Tibial nerve (tissue), 4 donors: ENCODE measurements at regions not wholly inside any gene's neighbourhood (a gene's known extent, or its start where the extent isn't known, plus 50 kb on each side); places are given as distances from the start of the nearest gene placed in this dataset.

ENCODE experiments used
- DNase-seq, 2 donors: peaks; one replicate each; pipeline ENCODE4 v3.0.0-alpha.2; 2019; ENCODE audit warnings: low spot score in 2 of 2
- H3K27ac ChIP-seq, 4 donors: fragments of 200-600 bp; sonication (generic) in 3 of 4; one replicate each; pipeline ENCODE4 v1.5.1; 2017 to 2019; ENCODE audit warnings: mild to moderate bottlenecking in 1 of 4
- H3K27me3 ChIP-seq, 2 donors: fragments of 200-600 bp; sonication (generic) in 1 of 2; one replicate each; pipeline versions ENCODE4 v1.5.1 to v1.6.0; 2017 to 2019
- H3K36me3 ChIP-seq, 3 donors: fragments of 200-600 bp; sonication (generic); one replicate each; pipeline ENCODE4 v1.5.1; 2018 to 2019
- H3K4me1 ChIP-seq, 4 donors: fragments of 200-600 bp; sonication (generic) in 3 of 4; one replicate each; pipeline ENCODE4 v1.5.1; 2017 to 2019
- H3K4me3 ChIP-seq, 4 donors: fragments of 200-600 bp; sonication (generic) in 3 of 4; one replicate each; pipeline ENCODE4 v1.5.1; 2017 to 2019; ENCODE audit warnings: mild to moderate bottlenecking in 1 of 4, moderate library complexity in 1 of 4
- H3K9me3 ChIP-seq, 4 donors: fragments of 200-600 bp; sonication (generic) in 3 of 4; one replicate each; pipeline ENCODE4 v1.5.1; 2017 to 2019
- EP300 ChIP-seq, 2 donors: sonication (generic); formaldehyde crosslinking; IDR thresholded peaks; one replicate each; pipeline ENCODE4 v1.6.1; 2017; ENCODE audit warnings: antibody characterized with exemption in 2 of 2, mild to moderate bottlenecking in 1 of 2
- POLR2A ChIP-seq, 2 donors: fragments of 450-650 bp; IDR thresholded peaks; one replicate each; pipeline ENCODE4 v1.6.1; 2017; ENCODE audit warnings: antibody characterized with exemption in 2 of 2, mild to moderate bottlenecking in 2 of 2, moderate library complexity in 2 of 2
- whole genome bisulfite sequencing, 2 donors: methylation state at CpG; one replicate each; pipeline ENCODE4 v1.1.5; 2018; 5-methylcytosine and 5-hydroxymethylcytosine counted together
- TF ChIP-seq, protein P1 (sequence below), 5 experiments: fragments of 200-600 bp in 3 of 5; fragments of 450-650 bp in 2 of 5; sonication (generic) in 3 of 5; IDR thresholded peaks; one replicate each; pipeline ENCODE4 v1.5.1; 2016 to 2019; ENCODE audit warnings: antibody characterized with exemption in 5 of 5, mild to moderate bottlenecking in 3 of 5, moderate library complexity in 2 of 5

DNA sequence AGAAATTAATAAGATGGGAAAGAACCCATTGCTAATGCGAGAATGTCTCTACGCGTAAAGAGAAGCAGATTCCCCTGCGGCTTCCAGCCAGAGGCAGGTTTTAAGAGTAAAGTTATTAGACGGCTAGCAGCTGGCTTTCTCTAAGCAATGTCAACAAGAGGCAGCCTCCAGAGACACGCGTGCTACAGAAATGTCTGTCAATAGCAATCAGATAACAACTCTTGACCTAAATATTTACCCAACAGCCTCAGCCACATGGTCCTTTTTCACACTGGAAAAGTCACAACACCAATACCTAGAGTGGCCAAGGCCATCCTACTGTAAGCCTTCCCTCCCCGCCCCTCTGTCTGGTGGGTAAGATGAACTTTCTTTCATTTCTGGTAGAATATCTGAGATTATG is 146.0 kb upstream of the SFSWAP start:
- DNase-seq, result no peak
- Histone ChIP-seq H3K27ac (no peak overlapping the region), H3K9me3 (no peaks in the 10 kb centered on the region), H3K27me3 (no peaks in the 10 kb centered on the region), H3K4me1 (no peaks in the 10 kb centered on the region), H3K36me3 (no peaks in the 10 kb centered on the region), H3K4me3 (no peak overlapping the region)
- TF ChIP-seq EP300 (IDR thresholded peaks at IDR 0.05) (no peak), POLR2A (IDR thresholded peaks at IDR 0.05) (no peak)
- TF ChIP-seq, protein P1, sequence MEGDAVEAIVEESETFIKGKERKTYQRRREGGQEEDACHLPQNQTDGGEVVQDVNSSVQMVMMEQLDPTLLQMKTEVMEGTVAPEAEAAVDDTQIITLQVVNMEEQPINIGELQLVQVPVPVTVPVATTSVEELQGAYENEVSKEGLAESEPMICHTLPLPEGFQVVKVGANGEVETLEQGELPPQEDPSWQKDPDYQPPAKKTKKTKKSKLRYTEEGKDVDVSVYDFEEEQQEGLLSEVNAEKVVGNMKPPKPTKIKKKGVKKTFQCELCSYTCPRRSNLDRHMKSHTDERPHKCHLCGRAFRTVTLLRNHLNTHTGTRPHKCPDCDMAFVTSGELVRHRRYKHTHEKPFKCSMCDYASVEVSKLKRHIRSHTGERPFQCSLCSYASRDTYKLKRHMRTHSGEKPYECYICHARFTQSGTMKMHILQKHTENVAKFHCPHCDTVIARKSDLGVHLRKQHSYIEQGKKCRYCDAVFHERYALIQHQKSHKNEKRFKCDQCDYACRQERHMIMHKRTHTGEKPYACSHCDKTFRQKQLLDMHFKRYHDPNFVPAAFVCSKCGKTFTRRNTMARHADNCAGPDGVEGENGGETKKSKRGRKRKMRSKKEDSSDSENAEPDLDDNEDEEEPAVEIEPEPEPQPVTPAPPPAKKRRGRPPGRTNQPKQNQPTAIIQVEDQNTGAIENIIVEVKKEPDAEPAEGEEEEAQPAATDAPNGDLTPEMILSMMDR (IDR thresholded peaks at IDR 0.05), result no peak
- 60 to 85% methylated on average over 8 of the region's 8 CpGs for WGBS, 2 donors

DNA sequence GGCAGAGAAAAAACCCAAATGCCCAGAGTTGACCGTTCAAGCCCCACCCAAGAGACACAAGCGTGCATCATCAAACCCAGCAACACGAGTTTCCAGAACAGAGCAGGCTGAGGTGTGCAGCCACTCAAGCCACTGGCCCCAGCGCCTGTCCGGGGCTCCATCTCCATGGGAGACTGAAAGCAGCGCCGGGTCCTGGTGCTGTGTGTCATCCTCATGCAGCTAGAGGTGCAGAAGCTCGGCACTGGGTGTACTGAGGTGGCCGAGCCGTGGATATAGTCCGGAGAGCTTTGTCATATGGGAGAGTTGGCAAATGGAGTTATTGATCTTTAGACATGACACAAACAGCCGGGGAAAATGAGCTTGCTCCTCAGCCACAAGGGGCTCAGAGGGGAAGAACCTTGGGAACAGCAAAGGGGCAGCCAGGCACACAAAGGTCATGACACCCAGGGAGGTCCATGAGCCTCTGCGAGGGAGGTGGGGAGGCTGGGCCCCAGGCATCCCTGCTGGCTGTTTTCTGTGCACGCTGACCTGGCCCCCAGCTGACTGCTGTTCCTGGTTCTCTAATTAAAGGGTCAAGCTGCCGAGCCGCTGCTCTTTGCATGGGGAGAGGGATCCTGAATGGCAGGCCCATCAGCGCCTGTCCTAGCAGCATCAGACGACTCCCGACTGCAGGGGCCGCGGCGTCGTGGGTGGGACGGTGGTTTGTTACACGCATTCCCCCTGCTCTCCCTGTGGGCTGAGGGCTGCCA is 145.4 kb upstream of the SFSWAP start:
- H3K27me3 ChIP-seq, result no peaks in the 10 kb centered on the region
- no peaks in the 10 kb centered on the region for H3K9me3 ChIP-seq
- no peak for DNase-seq
- H3K4me3 ChIP-seq, result no peak overlapping the region
- H3K36me3 ChIP-seq, result no peaks in the 10 kb centered on the region
- no peak overlapping the region for H3K27ac ChIP-seq
- H3K4me1 ChIP-seq, result no peaks in the 10 kb centered on the region
- TF ChIP-seq EP300 (IDR thresholded peaks at IDR 0.05) (no peak), POLR2A (IDR thresholded peaks at IDR 0.05) (no peak)
- TF ChIP-seq, protein P1 (IDR thresholded peaks at IDR 0.05), result no peak
- WGBS, 2 donors, result 53 to 55% methylated on average over 23 to 24 of the region's 25 CpGs

DNA sequence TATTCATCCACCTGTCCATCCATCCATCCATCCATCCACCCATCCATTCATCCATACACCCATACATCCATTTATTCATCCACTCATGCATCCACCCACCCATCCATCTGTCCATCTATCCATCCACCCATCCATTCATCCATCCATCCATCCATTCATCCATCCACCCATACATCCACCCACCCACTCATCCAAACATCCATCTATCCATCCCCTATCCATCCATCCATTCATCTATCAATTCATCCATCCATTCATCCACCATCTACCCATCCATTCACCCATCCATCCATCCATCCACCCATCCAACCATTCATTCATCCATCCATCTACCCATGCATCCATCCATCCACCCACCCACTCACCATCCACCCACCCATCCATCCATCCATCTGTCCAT is 142.6 kb upstream of the SFSWAP start:
- Histone ChIP-seq H3K27ac (no peak overlapping the region), H3K27me3 (peaks cover 0 to 11% of the 10 kb centered on the region in 2 donors), H3K4me1 (no peaks in the 10 kb centered on the region), H3K4me3 (no peak overlapping the region), H3K36me3 (no peaks in the 10 kb centered on the region), H3K9me3 (no peaks in the 10 kb centered on the region)
- no peak for DNase-seq
- no peak for TF ChIP-seq EP300 (IDR thresholded peaks at IDR 0.05)
- TF ChIP-seq POLR2A (IDR thresholded peaks at IDR 0.05), result no peak
- TF ChIP-seq, protein P1 (IDR thresholded peaks at IDR 0.05), result no peak

- H3K36me3 ChIP-seq, result no peaks in the 10 kb centered on the region
- H3K4me1 ChIP-seq, result peaks cover 0 to 13% (median 0%) of the 10 kb centered on the region in 4 donors
- H3K27ac ChIP-seq, result no peak overlapping the region
- DNase-seq, result no peak
- H3K27me3 ChIP-seq, result peaks cover 0 to 11% of the 10 kb centered on the region in 2 donors
- no peak overlapping the region for H3K4me3 ChIP-seq
- TF ChIP-seq, protein P1 (IDR thresholded peaks at IDR 0.05), result no peak
- TF ChIP-seq POLR2A (IDR thresholded peaks at IDR 0.05) (no peak), EP300 (IDR thresholded peaks at IDR 0.05) (no peak)
- no peaks in the 10 kb centered on the region for H3K9me3 ChIP-seq
- 76 to 80% methylated on average over 8 of the region's 8 CpGs for WGBS, 2 donors
Measured at GRCh38 chr12:131570596-131570995, 140.3 kb upstream of the SFSWAP start.

DNA sequence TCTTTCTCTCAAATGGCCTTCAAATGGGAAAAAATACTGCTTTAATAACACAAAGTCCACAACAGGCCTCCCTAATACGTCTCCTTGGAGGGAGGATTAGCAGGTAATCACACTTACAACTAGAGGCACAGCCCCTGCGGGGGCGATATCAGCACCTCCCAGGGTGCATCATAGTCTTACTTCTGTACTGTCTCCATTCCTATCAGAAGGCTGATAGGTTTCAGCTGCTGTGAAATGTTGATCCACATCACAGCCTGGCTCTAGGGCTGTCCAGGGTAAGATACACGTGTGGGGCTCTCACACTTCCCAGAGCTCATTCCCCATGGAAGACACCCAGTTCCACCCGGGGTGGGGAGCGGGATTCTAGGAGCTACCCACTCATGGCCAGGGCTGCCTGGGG is 139.1 kb upstream of the SFSWAP start:
- Histone ChIP-seq H3K4me3 (no peak overlapping the region), H3K9me3 (no peaks in the 10 kb centered on the region), H3K27me3 (peaks cover 0 to 11% of the 10 kb centered on the region in 2 donors), H3K36me3 (no peaks in the 10 kb centered on the region), H3K27ac (no peak overlapping the region), H3K4me1 (peaks cover 0 to 13% (median 0%) of the 10 kb centered on the region in 4 donors)
- 62 to 63% methylated on average over 4 to 5 of the region's 6 CpGs for WGBS, 2 donors
- DNase-seq, result no peak
- TF ChIP-seq EP300 (IDR thresholded peaks at IDR 0.05) (no peak), POLR2A (IDR thresholded peaks at IDR 0.05) (no peak)
- TF ChIP-seq, protein P1 (IDR thresholded peaks at IDR 0.05), result no peak
